ENCODE measurements at regions not wholly inside any gene's neighbourhood (a gene's known extent, or its start where the extent isn't known, plus 50 kb on each side); places are given as distances from the start of the nearest gene placed in this dataset.

- H3K9me3 Mint-ChIP-seq: no peaks in the 10 kb centered on the region
- H3K36me3 Mint-ChIP-seq: peaks cover 4% of the 10 kb centered on the region
- DNase-seq (ENCODE audit: extremely low spot score, unreplicated experiment): no peak
- no peak for TF ChIP-seq CTCF (conservative IDR thresholded peaks at IDR 0.05)
- peak overlapping the region; percentile 26 for H3K27ac Mint-ChIP-seq
- H3K4me1 Mint-ChIP-seq (ENCODE audit: unreplicated experiment): peaks cover 38% of the 10 kb centered on the region
- no peak overlapping the region for H3K4me3 Mint-ChIP-seq
- H3K27me3 Mint-ChIP-seq: no peaks in the 10 kb centered on the region
Observed at GRCh38 chr1:229117664-229118300, 153.1 kb upstream of the RAB4A start.

GRCh38 chr1:229118477-229119061 is 152.3 kb upstream of the RAB4A start:
- TF ChIP-seq CTCF (conservative IDR thresholded peaks at IDR 0.05): no peak
- no peaks in the 10 kb centered on the region for H3K27me3 Mint-ChIP-seq
- no peaks in the 10 kb centered on the region for H3K9me3 Mint-ChIP-seq
- peaks cover 34% of the 10 kb centered on the region for H3K4me1 Mint-ChIP-seq (ENCODE audit: unreplicated experiment)
- no peak overlapping the region for H3K4me3 Mint-ChIP-seq
- peak overlapping the region; percentile 65 for H3K27ac Mint-ChIP-seq
- DNase-seq (ENCODE audit: extremely low spot score, unreplicated experiment): no peak
- peaks cover 4% of the 10 kb centered on the region for H3K36me3 Mint-ChIP-seq

GRCh38 chr1:229119161-229119560 is 151.8 kb upstream of the RAB4A start:
- no peak for TF ChIP-seq CTCF (conservative IDR thresholded peaks at IDR 0.05)
- peak overlapping the region; percentile 10 for H3K27ac Mint-ChIP-seq
- H3K36me3 Mint-ChIP-seq: peaks cover 4% of the 10 kb centered on the region
- DNase-seq (ENCODE audit: extremely low spot score, unreplicated experiment): no peak
- H3K27me3 Mint-ChIP-seq: no peaks in the 10 kb centered on the region
- peaks cover 30% of the 10 kb centered on the region for H3K4me1 Mint-ChIP-seq (ENCODE audit: unreplicated experiment)
- no peaks in the 10 kb centered on the region for H3K9me3 Mint-ChIP-seq
- no peak overlapping the region for H3K4me3 Mint-ChIP-seq

- DNase-seq (ENCODE audit: extremely low spot score, unreplicated experiment): no peak
Observed at GRCh38 chr1:229119876-229120275, 151.0 kb upstream of the RAB4A start.

GRCh38 chr1:229121845-229122436 is 149.0 kb upstream of the RAB4A start:
- no peak for DNase-seq (ENCODE audit: extremely low spot score, unreplicated experiment)
- H3K27me3 Mint-ChIP-seq: no peaks in the 10 kb centered on the region
- TF ChIP-seq CTCF (conservative IDR thresholded peaks at IDR 0.05): no peak
- H3K36me3 Mint-ChIP-seq: peaks cover 4% of the 10 kb centered on the region
- H3K27ac Mint-ChIP-seq: no peak overlapping the region
- peaks cover 13% of the 10 kb centered on the region for H3K4me1 Mint-ChIP-seq (ENCODE audit: unreplicated experiment)
- H3K4me3 Mint-ChIP-seq: no peak overlapping the region
- no peaks in the 10 kb centered on the region for H3K9me3 Mint-ChIP-seq

More at GRCh38 chr1:229119876-229120275, 151.0 kb upstream of the RAB4A start:
- H3K36me3 Mint-ChIP-seq: peaks cover 4% of the 10 kb centered on the region
- no peaks in the 10 kb centered on the region for H3K27me3 Mint-ChIP-seq
- H3K4me1 Mint-ChIP-seq (ENCODE audit: unreplicated experiment): peaks cover 24% of the 10 kb centered on the region
- H3K9me3 Mint-ChIP-seq: no peaks in the 10 kb centered on the region
- H3K27ac Mint-ChIP-seq: no peak overlapping the region
- no peak for TF ChIP-seq CTCF (conservative IDR thresholded peaks at IDR 0.05)
- H3K4me3 Mint-ChIP-seq: no peak overlapping the region

All from type B pancreatic cell (in vitro differentiated cells).